OCI-LY3 (cell line): ENCODE measurements at regions not wholly inside any gene's neighbourhood (a gene's known extent, or its start where the extent isn't known, plus 50 kb on each side); places are given as distances from the start of the nearest gene placed in this dataset.

Experiments
- CTCF ChIP-seq: fragments of 200-600, 300-600 bp; sonication (generic); IDR thresholded peaks from 2 replicates; pipeline ENCODE4 v1.5.1; 2014; ENCODE audit warnings: antibody characterized with exemption, low read length, low read depth
- EZH2phosphoT487 ChIP-seq: fragments of 200-600 bp; shearing (Covaris generic); IDR thresholded peaks from 2 replicates; pipeline ENCODE4 v1.6.1; 2018; ENCODE audit warnings: antibody characterized with exemption, mixed run types, low read depth

- TF ChIP-seq CTCF (no peak), EZH2phosphoT487 (no peak)
Observed at GRCh38 chr5:179421144-179421901, 76.1 kb upstream of the ADAMTS2 start.
